H7 (cell line): ENCODE measurements at regions not wholly inside any gene's neighbourhood (a gene's known extent, or its start where the extent isn't known, plus 50 kb on each side); places are given as distances from the start of the nearest gene placed in this dataset.

ENCODE experiments used
- DNase-seq: peaks from one replicate; pipeline ENCODE4 v3.0.0; 2012
- H3K27me3 ChIP-seq: 2 replicates; pipeline ENCODE4 v1.6.0; 2011; ENCODE audit warnings: mild to moderate bottlenecking, low read length; ENCODE audit not compliant: control insufficient read depth, insufficient read depth
- H3K36me3 ChIP-seq: replicated peaks from 2 replicates; pipeline ENCODE4 v1.5.1; 2011; ENCODE audit warnings: low read length; ENCODE audit not compliant: control insufficient read depth, insufficient read depth
- H3K4me3 ChIP-seq: 2 replicates; pipeline ENCODE4 v1.5.1; 2011; ENCODE audit warnings: low read depth, mild to moderate bottlenecking, control low read depth, low read length, moderate library complexity; ENCODE audit not compliant: insufficient read depth

DNA sequence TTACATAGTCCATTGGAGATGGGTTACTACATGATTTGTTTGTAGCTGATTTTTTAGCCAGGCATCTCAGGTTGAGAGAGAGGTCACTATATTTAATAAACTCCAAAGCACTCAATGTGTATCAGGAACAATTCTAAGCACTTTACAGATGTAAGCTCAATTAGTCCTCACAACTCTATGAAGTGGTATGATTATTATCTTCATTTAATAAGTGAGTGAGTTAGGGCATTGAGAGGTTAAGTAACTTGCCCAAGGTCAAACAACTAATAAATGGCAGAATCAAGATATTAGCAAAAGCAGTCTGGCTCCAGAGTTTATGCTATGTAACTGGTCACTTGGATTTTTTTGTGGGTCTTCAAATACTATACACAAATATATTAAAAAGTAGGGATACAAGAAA is 56.3 kb upstream of the ABI3BP start:
- Histone ChIP-seq H3K36me3 (no peaks in the 10 kb centered on the region), H3K27me3 (no peaks in the 10 kb centered on the region), H3K4me3 (no peak overlapping the region)
- DNase-seq, result no peak

DNA sequence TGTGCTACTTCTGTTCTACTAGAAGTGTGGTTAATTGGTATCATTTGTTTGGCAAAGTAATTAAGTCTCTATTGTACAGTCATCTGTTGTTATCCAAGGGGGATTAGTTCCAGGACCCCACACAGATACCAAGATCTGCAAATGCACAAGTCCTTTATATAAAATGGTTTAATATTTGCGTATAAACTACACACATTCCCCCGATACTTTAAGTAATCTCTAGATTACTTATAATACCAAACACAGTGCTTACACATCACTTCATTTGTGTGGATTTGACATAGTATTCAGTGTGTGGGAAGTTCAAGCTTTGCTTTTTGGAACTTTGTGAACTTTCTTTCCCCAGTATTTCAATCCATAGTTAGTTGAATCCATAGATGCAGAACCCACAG is 50.5 kb upstream of the ABI3BP start:
- Histone ChIP-seq H3K27me3 (no peaks in the 10 kb centered on the region), H3K36me3 (no peaks in the 10 kb centered on the region), H3K4me3 (no peak overlapping the region)
- no peak for DNase-seq

DNA sequence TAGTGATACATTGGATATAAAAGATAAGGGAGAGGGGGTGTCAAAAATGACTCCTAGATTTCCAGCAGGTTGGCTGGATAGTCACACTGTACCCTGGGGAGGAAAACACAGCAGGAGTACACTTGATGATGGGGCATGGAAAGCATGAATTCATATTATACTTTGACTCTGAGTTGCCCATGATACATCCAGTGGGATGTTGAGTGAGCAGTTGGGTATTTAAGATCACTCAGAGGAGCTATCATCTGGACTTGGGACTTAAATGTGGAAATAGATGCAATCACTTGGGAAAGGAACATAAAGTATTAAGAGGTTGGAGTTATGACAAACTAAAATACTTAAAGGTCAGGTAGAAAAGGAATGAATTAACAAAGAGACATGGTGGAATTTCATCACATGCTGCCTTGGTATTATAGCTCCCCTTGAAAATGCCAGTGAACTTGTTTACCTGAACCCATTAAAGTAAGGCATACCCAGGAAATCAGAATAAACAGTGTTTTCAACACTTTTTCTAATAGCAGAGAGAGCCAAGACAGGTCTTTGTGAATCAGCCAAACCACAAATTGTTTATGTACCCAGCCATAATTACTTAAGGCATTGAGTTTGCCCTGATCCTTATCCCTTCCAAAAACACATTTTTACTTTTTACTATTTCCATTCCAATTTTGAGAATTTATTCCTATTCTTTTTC is 49.9 kb upstream of the ABI3BP start:
- Histone ChIP-seq H3K27me3 (no peaks in the 10 kb centered on the region), H3K4me3 (no peak overlapping the region), H3K36me3 (no peaks in the 10 kb centered on the region)
- DNase-seq, result no peak
